OCI-LY3 (cell line): ENCODE measurements at regions not wholly inside any gene's neighbourhood (a gene's known extent, or its start where the extent isn't known, plus 50 kb on each side); places are given as distances from the start of the nearest gene placed in this dataset.

ENCODE experiments used
- H2AFZ ChIP-seq: fragments of 200-600, 300-600 bp; shearing (Covaris generic); 2 replicates; pipeline ENCODE4 v1.6.0; 2014; ENCODE audit warnings: antibody characterized with exemption, low read depth, low read length
- H3K27ac ChIP-seq: fragments of 200-600, 300-600 bp; sonication (generic); 2 replicates; pipeline ENCODE4 v1.5.1; 2014; ENCODE audit warnings: mild to moderate bottlenecking, low read length, moderate library complexity, mixed read lengths
- H3K27me3 ChIP-seq: fragments of 200-600, 300-600 bp; sonication (generic); 2 replicates; pipeline ENCODE4 v1.6.1; 2014; ENCODE audit warnings: low read depth, low read length, mixed read lengths
- H3K36me3 ChIP-seq: fragments of 200-600, 300-600 bp; sonication (generic); replicated peaks from 2 replicates; pipeline ENCODE3; 2014; ENCODE audit warnings: low read depth, low read length, mixed read lengths
- H3K4me1 ChIP-seq: fragments of 300-600, 200-600 bp; sonication (generic); 2 replicates; pipeline ENCODE4 v1.6.1; 2014; ENCODE audit warnings: low read length, mixed read lengths
- H3K4me2 ChIP-seq: fragments of 200-600, 300-600 bp; sonication (generic); 2 replicates; pipeline ENCODE4 v1.6.1; 2014; ENCODE audit warnings: low read length, mixed read lengths
- H3K4me3 ChIP-seq: fragments of 300-600, 200-600 bp; sonication (generic); 2 replicates; pipeline ENCODE4 v1.5.1; 2014; ENCODE audit warnings: antibody characterized with exemption, mild to moderate bottlenecking, low read length, moderate library complexity
- H3K79me2 ChIP-seq: fragments of 300-600, 200-600 bp; shearing (Covaris generic); 2 replicates; pipeline ENCODE4 v1.6.1; 2014; ENCODE audit warnings: mild to moderate bottlenecking, low read length, mixed read lengths
- H3K9ac ChIP-seq: fragments of 300-600, 200-600 bp; shearing (Covaris generic); 2 replicates; pipeline ENCODE4 v1.6.0; 2014; ENCODE audit warnings: mild to moderate bottlenecking, low read length, moderate library complexity
- H3K9me3 ChIP-seq: fragments of 200-600, 300-600 bp; shearing (Covaris generic); 2 replicates; pipeline ENCODE4 v1.6.1; 2014; ENCODE audit warnings: low read length, mixed read lengths; ENCODE audit not compliant: insufficient read depth
- H4K20me1 ChIP-seq: fragments of 200-600, 300-600 bp; sonication (generic); 2 replicates; pipeline ENCODE4 v1.6.1; 2016; ENCODE audit warnings: low read length, mixed read lengths; ENCODE audit not compliant: insufficient read depth
- CTCF ChIP-seq: fragments of 200-600, 300-600 bp; sonication (generic); IDR thresholded peaks from 2 replicates; pipeline ENCODE4 v1.5.1; 2014; ENCODE audit warnings: antibody characterized with exemption, low read length, low read depth
- EZH2phosphoT487 ChIP-seq: fragments of 200-600 bp; shearing (Covaris generic); IDR thresholded peaks from 2 replicates; pipeline ENCODE4 v1.6.1; 2018; ENCODE audit warnings: antibody characterized with exemption, mixed run types, low read depth

GRCh38 chr2:49351560-49351959 is 197.2 kb upstream of the FSHR start:
- no peak for TF ChIP-seq CTCF
- no peak for TF ChIP-seq EZH2phosphoT487
- Histone ChIP-seq H3K27ac (no peak overlapping the region), H3K9me3 (no peaks in the 10 kb centered on the region), H3K36me3 (no peaks in the 10 kb centered on the region), H3K4me3 (no peak overlapping the region), H3K4me2 (no peak overlapping the region), H3K9ac (no peak overlapping the region), H3K27me3 (no peaks in the 10 kb centered on the region), H2AFZ (no peak overlapping the region), H4K20me1 (no peaks in the 10 kb centered on the region), H3K79me2 (no peaks in the 10 kb centered on the region), H3K4me1 (no peaks in the 10 kb centered on the region)

- no peak overlapping the region for H3K27ac ChIP-seq
- H3K79me2 ChIP-seq: no peaks in the 10 kb centered on the region
- H3K4me3 ChIP-seq: no peak overlapping the region
- H3K4me2 ChIP-seq: no peak overlapping the region
- H3K27me3 ChIP-seq: no peaks in the 10 kb centered on the region
- H2AFZ ChIP-seq: no peak overlapping the region
- no peaks in the 10 kb centered on the region for H3K36me3 ChIP-seq
- no peaks in the 10 kb centered on the region for H3K4me1 ChIP-seq
- H3K9me3 ChIP-seq: no peaks in the 10 kb centered on the region
- no peak for TF ChIP-seq CTCF
- no peak for TF ChIP-seq EZH2phosphoT487
- H4K20me1 ChIP-seq: no peaks in the 10 kb centered on the region
- no peak overlapping the region for H3K9ac ChIP-seq
These were observed 189.3 kb upstream of the FSHR start for GRCh38 chr2:49343638-49344037.

GRCh38 chr2:49342156-49342555 is 187.8 kb upstream of the FSHR start:
- no peaks in the 10 kb centered on the region for H3K9me3 ChIP-seq
- TF ChIP-seq CTCF (no peak), EZH2phosphoT487 (no peak)
- H3K36me3 ChIP-seq: no peaks in the 10 kb centered on the region
- no peaks in the 10 kb centered on the region for H4K20me1 ChIP-seq
- no peaks in the 10 kb centered on the region for H3K27me3 ChIP-seq
- H3K79me2 ChIP-seq: no peaks in the 10 kb centered on the region
- no peak overlapping the region for H3K4me3 ChIP-seq
- H3K27ac ChIP-seq: no peak overlapping the region
- no peak overlapping the region for H2AFZ ChIP-seq
- H3K4me1 ChIP-seq: no peaks in the 10 kb centered on the region
- H3K9ac ChIP-seq: no peak overlapping the region
- H3K4me2 ChIP-seq: no peak overlapping the region

GRCh38 chr2:49335546-49335945 is 181.2 kb upstream of the FSHR start:
- no peaks in the 10 kb centered on the region for H4K20me1 ChIP-seq
- no peak overlapping the region for H2AFZ ChIP-seq

More at GRCh38 chr2:49335546-49335945, 181.2 kb upstream of the FSHR start:
- Histone ChIP-seq H3K4me1 (no peaks in the 10 kb centered on the region), H3K4me2 (no peak overlapping the region), H3K36me3 (no peaks in the 10 kb centered on the region), H3K27me3 (no peaks in the 10 kb centered on the region), H3K4me3 (no peak overlapping the region), H3K9ac (no peak overlapping the region), H3K79me2 (no peaks in the 10 kb centered on the region), H3K27ac (no peak overlapping the region), H3K9me3 (no peaks in the 10 kb centered on the region)
- TF ChIP-seq CTCF: no peak
- TF ChIP-seq EZH2phosphoT487: no peak
